Mononuclear cell (primary cell): ENCODE measurements at regions not wholly inside any gene's neighbourhood (a gene's known extent, or its start where the extent isn't known, plus 50 kb on each side); places are given as distances from the start of the nearest gene placed in this dataset.

Experiments used
- H3K27me3 ChIP-seq: 2 replicates; pipeline ENCODE4 v1.6.0; 2011; ENCODE audit warnings: low read length, control low read depth; ENCODE audit not compliant: insufficient read depth
- H3K4me1 ChIP-seq: 2 replicates; pipeline ENCODE4 v1.5.1; 2011; ENCODE audit warnings: mild to moderate bottlenecking, low read length, control low read depth; ENCODE audit not compliant: insufficient read depth
- H3K4me3 ChIP-seq: 2 replicates; pipeline ENCODE4 v1.5.1; 2011; ENCODE audit warnings: mild to moderate bottlenecking, low read length, moderate library complexity
- H3K9me3 ChIP-seq: 2 replicates; pipeline ENCODE4 v1.5.1; 2011; ENCODE audit warnings: low read depth, mild to moderate bottlenecking, control low read depth, low read length

DNA sequence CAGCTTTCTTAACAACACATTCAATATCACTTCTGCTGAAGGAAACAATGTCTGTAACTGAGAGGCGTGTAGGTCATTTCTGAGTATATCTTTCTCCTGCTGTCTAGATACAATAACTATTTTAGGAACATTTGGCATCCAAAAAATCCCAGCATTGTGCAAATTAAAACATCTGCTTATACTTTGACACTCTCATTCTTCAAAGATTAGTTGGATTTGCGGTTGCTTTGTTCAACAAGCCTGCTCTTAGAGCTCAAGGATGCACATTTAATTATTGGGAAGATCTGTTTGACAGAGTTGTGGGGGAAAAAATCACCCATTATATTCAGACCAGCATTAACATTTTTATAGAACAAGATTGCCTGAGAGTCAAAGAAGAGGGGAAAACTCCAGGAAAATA is 449.5 kb upstream of the HNRNPA3 start:
- no peaks in the 10 kb centered on the region for H3K4me1 ChIP-seq
- H3K4me3 ChIP-seq, result no peak overlapping the region
- peaks cover 3% of the 10 kb centered on the region for H3K27me3 ChIP-seq
- H3K9me3 ChIP-seq, result no peaks in the 10 kb centered on the region

- H3K27me3 ChIP-seq, result peaks cover 3% of the 10 kb centered on the region
- H3K4me1 ChIP-seq, result no peaks in the 10 kb centered on the region
- H3K9me3 ChIP-seq, result no peaks in the 10 kb centered on the region
- no peak overlapping the region for H3K4me3 ChIP-seq
Observed at GRCh38 chr2:176763851-176764404, 448.7 kb upstream of the HNRNPA3 start.

DNA sequence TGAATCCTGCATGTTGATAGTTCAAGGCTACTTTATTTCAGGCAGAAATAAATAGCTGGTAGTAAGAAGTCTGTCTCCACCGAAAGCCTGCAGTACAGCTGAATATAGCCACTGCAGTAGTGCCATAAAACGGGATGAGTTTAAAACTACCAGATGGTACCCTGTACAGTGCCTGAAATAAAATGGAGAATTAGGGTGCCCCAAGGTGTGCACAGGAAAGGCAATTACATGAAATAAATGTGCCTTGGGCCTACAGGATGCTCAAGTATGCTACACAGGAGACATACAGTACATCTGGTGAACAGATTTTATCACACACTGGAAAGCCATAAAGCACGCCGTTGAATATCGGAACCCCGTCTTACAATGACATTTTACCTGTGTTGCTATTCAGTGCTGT is 447.7 kb upstream of the HNRNPA3 start:
- Histone ChIP-seq H3K4me1 (no peaks in the 10 kb centered on the region), H3K27me3 (peaks cover 3% of the 10 kb centered on the region), H3K9me3 (no peaks in the 10 kb centered on the region), H3K4me3 (no peak overlapping the region)

DNA sequence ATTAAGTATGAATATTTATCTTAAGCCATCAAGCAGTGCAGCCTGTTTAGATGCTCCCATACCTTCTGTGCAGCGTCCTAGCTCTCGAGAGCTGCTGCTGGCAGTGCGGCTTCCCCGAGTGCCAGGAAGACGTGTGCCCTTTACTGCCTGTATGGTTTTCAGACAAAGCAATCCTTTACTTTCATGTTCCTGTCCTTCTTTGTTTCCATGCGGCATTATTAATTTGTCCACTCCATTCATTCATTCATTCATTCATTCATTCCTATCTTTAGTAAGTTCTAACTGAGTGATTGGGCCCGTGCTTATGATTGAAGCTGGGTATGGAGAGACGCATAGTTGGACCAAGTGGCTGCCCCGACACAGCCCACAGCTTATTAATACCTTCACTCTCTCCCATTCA is 446.6 kb upstream of the HNRNPA3 start:
- Histone ChIP-seq H3K4me3 (no peak overlapping the region), H3K9me3 (no peaks in the 10 kb centered on the region), H3K27me3 (peaks cover 3% of the 10 kb centered on the region), H3K4me1 (no peaks in the 10 kb centered on the region)

DNA sequence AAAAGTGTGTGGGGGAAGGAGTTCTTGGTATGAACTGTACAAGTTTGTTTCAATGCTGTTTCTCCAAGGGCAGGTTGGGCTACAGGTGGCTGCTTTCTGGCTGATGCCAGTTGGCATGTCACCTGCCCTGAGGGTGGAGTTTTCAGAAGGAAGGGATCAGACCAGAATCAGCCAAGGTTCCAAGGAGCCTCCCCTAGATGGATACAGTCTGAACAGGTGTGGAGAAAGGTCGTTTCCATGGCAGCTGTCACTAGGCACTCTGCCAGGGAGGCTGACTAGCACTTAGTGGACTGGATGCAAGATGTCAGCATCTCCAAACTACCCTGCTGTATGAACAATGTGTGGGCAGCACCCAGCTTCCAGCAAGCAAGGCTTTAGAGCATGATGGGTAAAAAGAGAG is 444.4 kb upstream of the HNRNPA3 start:
- H3K9me3 ChIP-seq, result no peaks in the 10 kb centered on the region

DNA sequence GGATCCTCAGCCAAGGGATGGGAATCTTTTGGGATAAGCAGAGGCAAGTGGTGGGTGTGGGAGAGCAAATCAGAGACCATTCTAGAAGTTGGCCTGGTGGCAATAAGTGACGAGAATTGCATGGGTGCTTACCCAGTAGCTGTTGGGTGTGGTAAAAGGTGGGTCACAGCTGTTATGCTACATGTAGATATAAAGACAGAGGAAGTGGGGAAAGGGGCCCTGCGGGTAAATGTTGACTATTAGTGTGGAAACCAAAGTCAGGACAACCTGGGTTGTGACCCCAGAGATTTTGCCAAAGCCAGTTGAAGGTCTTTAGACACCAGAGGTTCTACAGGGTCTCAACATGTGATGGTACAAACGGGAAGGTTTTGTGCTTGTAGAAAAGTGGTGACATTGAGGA is 443.6 kb upstream of the HNRNPA3 start:
- H3K4me1 ChIP-seq, result no peaks in the 10 kb centered on the region
- no peaks in the 10 kb centered on the region for H3K9me3 ChIP-seq
- no peak overlapping the region for H3K4me3 ChIP-seq
- H3K27me3 ChIP-seq, result no peaks in the 10 kb centered on the region

More for the DNA sequence above, 444.4 kb upstream of the HNRNPA3 start:
- Histone ChIP-seq H3K4me3 (no peak overlapping the region), H3K4me1 (no peaks in the 10 kb centered on the region), H3K27me3 (no peaks in the 10 kb centered on the region)

GRCh38 chr2:176769499-176770370 is 442.9 kb upstream of the HNRNPA3 start:
- no peak overlapping the region for H3K4me3 ChIP-seq
- H3K27me3 ChIP-seq, result peaks cover 2% of the 10 kb centered on the region
- no peaks in the 10 kb centered on the region for H3K9me3 ChIP-seq
- no peaks in the 10 kb centered on the region for H3K4me1 ChIP-seq

- Histone ChIP-seq H3K4me1 (no peaks in the 10 kb centered on the region), H3K9me3 (no peaks in the 10 kb centered on the region), H3K4me3 (no peak overlapping the region), H3K27me3 (peaks cover 2% of the 10 kb centered on the region)
Observed at GRCh38 chr2:176772816-176773215, 439.8 kb upstream of the HNRNPA3 start.

GRCh38 chr2:176774766-176775451 is 437.7 kb upstream of the HNRNPA3 start:
- no peak overlapping the region for H3K4me3 ChIP-seq

GRCh38 chr2:176777262-176777661 is 435.3 kb upstream of the HNRNPA3 start:
- peaks cover 5% of the 10 kb centered on the region for H3K4me1 ChIP-seq
- no peaks in the 10 kb centered on the region for H3K9me3 ChIP-seq
- peaks cover 6% of the 10 kb centered on the region for H3K27me3 ChIP-seq
- no peak overlapping the region for H3K4me3 ChIP-seq

More at GRCh38 chr2:176774766-176775451, 437.7 kb upstream of the HNRNPA3 start:
- Histone ChIP-seq H3K4me1 (no peaks in the 10 kb centered on the region), H3K27me3 (peaks cover 6% of the 10 kb centered on the region), H3K9me3 (no peaks in the 10 kb centered on the region)

GRCh38 chr2:176779917-176780316 is 432.7 kb upstream of the HNRNPA3 start:
- no peak overlapping the region for H3K4me3 ChIP-seq
- H3K27me3 ChIP-seq, result peaks cover 3% of the 10 kb centered on the region
- H3K4me1 ChIP-seq, result peaks cover 5% of the 10 kb centered on the region
- no peaks in the 10 kb centered on the region for H3K9me3 ChIP-seq

GRCh38 chr2:176780348-176780747 is 432.2 kb upstream of the HNRNPA3 start:
- Histone ChIP-seq H3K4me3 (no peak overlapping the region), H3K4me1 (peaks cover 5% of the 10 kb centered on the region), H3K27me3 (peaks cover 3% of the 10 kb centered on the region), H3K9me3 (no peaks in the 10 kb centered on the region)

DNA sequence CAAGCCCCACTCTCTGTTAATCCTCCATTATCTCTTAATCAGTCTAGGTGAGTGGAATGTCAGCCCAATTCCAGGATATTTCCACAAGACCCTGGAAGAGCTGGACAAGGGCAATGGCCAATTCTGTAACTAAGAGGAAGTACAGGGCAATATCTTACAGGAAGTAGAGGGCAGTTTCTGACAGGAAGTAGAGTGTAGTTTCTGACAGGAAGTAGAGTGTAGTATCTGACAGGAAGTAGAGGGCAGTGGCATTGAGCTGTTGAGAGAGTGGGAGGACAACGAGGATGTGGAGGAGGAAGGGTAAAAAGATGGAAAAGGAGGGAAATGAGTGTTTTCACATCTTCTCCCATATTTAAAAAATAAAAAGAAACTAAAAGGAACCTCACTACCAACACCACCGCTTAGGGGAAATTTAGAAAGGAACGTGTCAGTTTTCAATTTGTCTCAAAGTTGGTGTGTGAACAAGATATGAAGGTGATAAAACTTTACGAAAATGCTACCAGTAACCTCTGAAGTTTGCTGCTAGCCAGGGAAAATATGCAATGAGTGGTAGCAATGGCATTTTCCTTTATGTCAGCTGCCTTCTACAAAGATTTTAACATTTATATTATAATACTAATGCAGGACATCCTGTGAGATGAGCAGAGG is 430.9 kb upstream of the HNRNPA3 start:
- Histone ChIP-seq H3K27me3 (peaks cover 3% of the 10 kb centered on the region), H3K4me3 (no peak overlapping the region), H3K4me1 (peaks cover 5% of the 10 kb centered on the region), H3K9me3 (no peaks in the 10 kb centered on the region)

- H3K4me3 ChIP-seq, result no peak overlapping the region
- peaks cover 4% of the 10 kb centered on the region for H3K27me3 ChIP-seq
- peaks cover 5% of the 10 kb centered on the region for H3K4me1 ChIP-seq
- no peaks in the 10 kb centered on the region for H3K9me3 ChIP-seq
Observed at GRCh38 chr2:176784633-176785200, 427.9 kb upstream of the HNRNPA3 start.

DNA sequence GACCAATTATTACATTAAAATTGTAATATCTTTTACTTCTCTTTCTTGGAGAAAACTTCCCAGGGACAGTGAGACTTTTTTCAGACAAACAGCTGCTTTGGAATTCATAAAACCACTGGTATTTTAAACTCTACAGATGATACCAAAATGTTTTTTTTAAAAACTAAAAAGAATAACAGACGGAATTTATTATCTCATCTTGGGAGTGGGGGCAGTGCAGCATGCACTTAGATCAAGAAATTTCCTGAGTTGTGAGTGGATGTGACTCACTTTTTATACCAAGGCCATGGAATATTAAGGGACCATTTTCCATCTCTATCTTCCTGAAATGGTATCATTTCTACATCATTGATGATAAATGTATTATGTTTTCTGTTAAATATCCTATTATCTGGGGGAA is 422.8 kb upstream of the HNRNPA3 start:
- Histone ChIP-seq H3K9me3 (no peaks in the 10 kb centered on the region), H3K27me3 (peaks cover 5% of the 10 kb centered on the region), H3K4me3 (no peak overlapping the region), H3K4me1 (no peaks in the 10 kb centered on the region)
